Spinal cord (tissue), 9 donors: ENCODE measurements at regions not wholly inside any gene's neighbourhood (a gene's known extent, or its start where the extent isn't known, plus 50 kb on each side); places are given as distances from the start of the nearest gene placed in this dataset.

Experiments
- DNase-seq, 6 donors: peaks; one replicate each; pipeline versions ENCODE4 v3.0.0 to v3.0.0-alpha.2; 2013 to 2015; ENCODE audit warnings: low spot score in 6 of 6, low read depth in 4 of 6
- H3K27ac ChIP-seq: one replicate; pipeline ENCODE4 v1.5.1; 2013; ENCODE audit warnings: low read depth, low read length, control low read depth
- H3K27me3 ChIP-seq: one replicate; pipeline ENCODE4 v1.6.1; 2013; ENCODE audit warnings: low read length; ENCODE audit not compliant: control insufficient read depth, insufficient read depth
- H3K36me3 ChIP-seq: one replicate; pipeline ENCODE4 v1.6.1; 2013; ENCODE audit warnings: low read length; ENCODE audit not compliant: control insufficient read depth, insufficient read depth
- H3K4me1 ChIP-seq: one replicate; pipeline ENCODE4 v1.6.1; 2013; ENCODE audit warnings: low read length; ENCODE audit not compliant: control insufficient read depth, insufficient read depth
- H3K4me3 ChIP-seq: one replicate; pipeline ENCODE4 v1.5.1; 2013; ENCODE audit warnings: low read depth, low read length, control low read depth
- H3K9me3 ChIP-seq: one replicate; pipeline ENCODE4 v1.6.1; 2013; ENCODE audit warnings: low read length; ENCODE audit not compliant: control insufficient read depth, insufficient read depth
- WGBS: methylation state at CpG from one replicate; pipeline ENCODE4 v1.1.5; 2013; ENCODE audit warnings: missing lambda C conversion rate; ENCODE audit not compliant: insufficient coverage; 5-methylcytosine and 5-hydroxymethylcytosine counted together
- donor health status: healthy.

GRCh38 chr15:67917636-67918035 lies 77.8 kb upstream of the RNU6-1 start:
- Histone ChIP-seq H3K9me3 (peaks cover 4% of the 10 kb centered on the region), H3K27ac (no peak overlapping the region), H3K4me1 (peaks cover 17% of the 10 kb centered on the region), H3K4me3 (no peak overlapping the region), H3K36me3 (no peaks in the 10 kb centered on the region), H3K27me3 (no peaks in the 10 kb centered on the region)
- DNase-seq: no peak
- WGBS: no CpG with 5 or more reads among the region's 1 CpG

GRCh38 chr15:67918205-67918861 lies 78.5 kb upstream of the RNU6-1 start:
- Histone ChIP-seq H3K9me3 (peaks cover 4% of the 10 kb centered on the region), H3K27me3 (no peaks in the 10 kb centered on the region), H3K4me3 (no peak overlapping the region), H3K4me1 (peaks cover 17% of the 10 kb centered on the region), H3K36me3 (no peaks in the 10 kb centered on the region), H3K27ac (no peak overlapping the region)
- 89% methylated on average over 10 of the region's 10 CpGs for WGBS
- DNase-seq: no peak

GRCh38 chr15:67920524-67921240 lies 80.8 kb upstream of the RNU6-1 start:
- no peak for DNase-seq
- no peak overlapping the region for H3K4me3 ChIP-seq
- no peaks in the 10 kb centered on the region for H3K36me3 ChIP-seq
- 97% methylated on average over 4 of the region's 6 CpGs for WGBS
- H3K27ac ChIP-seq: no peak overlapping the region
- H3K9me3 ChIP-seq: peaks cover 4% of the 10 kb centered on the region
- H3K27me3 ChIP-seq: no peaks in the 10 kb centered on the region
- H3K4me1 ChIP-seq: peaks cover 7% of the 10 kb centered on the region

- 95% methylated on average over 7 of the region's 7 CpGs for WGBS
Measured at GRCh38 chr15:67922106-67922675, 82.3 kb upstream of the RNU6-1 start.

GRCh38 chr15:67922971-67923945 lies 83.4 kb upstream of the RNU6-1 start:
- Histone ChIP-seq H3K27me3 (no peaks in the 10 kb centered on the region), H3K4me3 (no peak overlapping the region), H3K9me3 (peaks cover 4% of the 10 kb centered on the region), H3K36me3 (no peaks in the 10 kb centered on the region), H3K4me1 (peaks cover 9% of the 10 kb centered on the region), H3K27ac (peak overlapping the region; percentile 25)
- peak in 1 of 6 donors; percentile 4 for DNase-seq
- 29% methylated on average over 1 of the region's 10 CpGs for WGBS

More at GRCh38 chr15:67922106-67922675, 82.3 kb upstream of the RNU6-1 start:
- H3K9me3 ChIP-seq: peaks cover 4% of the 10 kb centered on the region
- no peak for DNase-seq
- no peaks in the 10 kb centered on the region for H3K27me3 ChIP-seq
- peaks cover 5% of the 10 kb centered on the region for H3K4me1 ChIP-seq
- no peak overlapping the region for H3K27ac ChIP-seq
- H3K4me3 ChIP-seq: no peak overlapping the region
- no peaks in the 10 kb centered on the region for H3K36me3 ChIP-seq

- no peaks in the 10 kb centered on the region for H3K9me3 ChIP-seq
- H3K4me1 ChIP-seq: peaks cover 7% of the 10 kb centered on the region
- H3K4me3 ChIP-seq: no peak overlapping the region
- no peaks in the 10 kb centered on the region for H3K36me3 ChIP-seq
- 100% methylated on average over 1 of the region's 1 CpG for WGBS
- DNase-seq: no peak
- no peak overlapping the region for H3K27ac ChIP-seq
- no peaks in the 10 kb centered on the region for H3K27me3 ChIP-seq
Measured at GRCh38 chr15:67924359-67924974, 84.6 kb upstream of the RNU6-1 start.

GRCh38 chr15:67925182-67925581 lies 85.3 kb upstream of the RNU6-1 start:
- H3K27ac ChIP-seq: no peak overlapping the region
- H3K9me3 ChIP-seq: no peaks in the 10 kb centered on the region
- H3K4me3 ChIP-seq: no peak overlapping the region
- WGBS: 87% methylated on average over 6 of the region's 7 CpGs
- DNase-seq: no peak
- peaks cover 7% of the 10 kb centered on the region for H3K4me1 ChIP-seq
- H3K36me3 ChIP-seq: no peaks in the 10 kb centered on the region
- H3K27me3 ChIP-seq: no peaks in the 10 kb centered on the region

- Histone ChIP-seq H3K36me3 (no peaks in the 10 kb centered on the region), H3K27ac (no peak overlapping the region), H3K4me1 (peaks cover 7% of the 10 kb centered on the region), H3K4me3 (no peak overlapping the region), H3K9me3 (no peaks in the 10 kb centered on the region), H3K27me3 (no peaks in the 10 kb centered on the region)
- DNase-seq: peak in 2 of 6 donors; percentile 77 to 85
- WGBS: 23% methylated on average over 2 of the region's 9 CpGs
Measured at GRCh38 chr15:67927501-67928168, 87.8 kb upstream of the RNU6-1 start.
